Rectal smooth muscle tissue (tissue), 1 donor: ENCODE measurements at regions not wholly inside any gene's neighbourhood (a gene's known extent, or its start where the extent isn't known, plus 50 kb on each side); places are given as distances from the start of the nearest gene placed in this dataset.

Experiments used
- H3K27ac ChIP-seq: one replicate; pipeline ENCODE4 v1.7.0; 2013; ENCODE audit warnings: low read depth, low read length, inconsistent platforms
- H3K27me3 ChIP-seq: one replicate; pipeline ENCODE4 v1.7.0; 2013; ENCODE audit warnings: low read length; ENCODE audit not compliant: control insufficient read depth, insufficient read depth
- H3K36me3 ChIP-seq: one replicate; pipeline ENCODE4 v1.7.0; 2013; ENCODE audit warnings: low read length; ENCODE audit not compliant: control insufficient read depth, insufficient read depth
- H3K4me1 ChIP-seq: one replicate; pipeline ENCODE4 v1.7.0; 2013; ENCODE audit warnings: low read length; ENCODE audit not compliant: control insufficient read depth, insufficient read depth
- H3K4me3 ChIP-seq: one replicate; pipeline ENCODE4 v1.7.0; 2013; ENCODE audit warnings: low read length
- H3K9ac ChIP-seq: one replicate; pipeline ENCODE4 v1.7.0; 2013; ENCODE audit warnings: low read length

DNA sequence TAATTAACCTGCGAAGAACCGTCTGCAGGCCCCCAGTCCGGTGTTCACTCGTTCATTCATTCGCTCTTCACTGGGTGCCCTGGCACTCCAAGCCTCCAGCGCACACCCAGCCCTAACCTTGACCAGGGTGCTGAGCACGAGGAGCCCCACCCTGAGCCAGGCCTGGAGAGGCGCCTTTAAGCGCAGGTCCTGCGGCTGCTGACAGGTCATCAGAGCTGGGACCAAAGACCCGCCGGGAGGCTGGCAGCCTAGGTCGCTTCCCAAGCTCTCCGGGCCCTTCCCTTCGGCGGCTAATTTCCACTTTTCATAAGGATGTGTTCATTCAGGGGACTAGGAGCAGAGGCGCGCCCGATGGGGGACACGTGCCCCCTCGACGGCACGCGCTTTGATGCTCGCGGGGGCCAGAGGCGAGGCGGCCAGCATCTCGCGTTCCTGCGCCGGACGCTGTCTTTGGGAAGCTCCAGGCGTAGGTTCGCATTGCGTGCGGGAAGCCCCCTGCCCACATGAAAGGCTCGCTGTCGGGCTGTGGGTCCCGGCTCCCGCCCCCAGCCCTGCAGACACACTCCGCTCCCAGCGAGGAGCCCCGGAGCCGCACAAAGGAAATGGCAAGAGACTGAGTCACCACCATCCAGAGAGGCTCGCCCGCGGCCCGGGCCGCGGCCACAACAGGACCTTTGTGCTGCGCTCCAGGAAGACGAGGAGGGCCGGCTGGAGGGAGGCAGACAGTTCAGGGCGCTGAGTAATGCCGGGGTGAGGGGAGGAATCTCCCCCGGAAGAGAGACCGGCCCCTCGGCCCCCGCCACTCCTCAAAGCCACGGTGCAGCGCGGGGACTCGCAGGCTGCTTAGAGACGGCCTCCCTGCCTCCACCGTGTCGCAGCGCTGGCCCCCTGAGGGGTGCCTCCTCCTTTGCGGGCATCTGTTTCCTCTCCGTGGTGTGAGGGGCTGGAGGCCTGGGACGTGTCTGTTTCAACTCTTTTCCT lies 266.4 kb upstream of the HES1 start:
- Histone ChIP-seq H3K27ac (no peak overlapping the region), H3K4me1 (peaks cover 3% of the 10 kb centered on the region), H3K27me3 (no peaks in the 10 kb centered on the region), H3K4me3 (no peak overlapping the region), H3K36me3 (no peaks in the 10 kb centered on the region), H3K9ac (no peak overlapping the region)

DNA sequence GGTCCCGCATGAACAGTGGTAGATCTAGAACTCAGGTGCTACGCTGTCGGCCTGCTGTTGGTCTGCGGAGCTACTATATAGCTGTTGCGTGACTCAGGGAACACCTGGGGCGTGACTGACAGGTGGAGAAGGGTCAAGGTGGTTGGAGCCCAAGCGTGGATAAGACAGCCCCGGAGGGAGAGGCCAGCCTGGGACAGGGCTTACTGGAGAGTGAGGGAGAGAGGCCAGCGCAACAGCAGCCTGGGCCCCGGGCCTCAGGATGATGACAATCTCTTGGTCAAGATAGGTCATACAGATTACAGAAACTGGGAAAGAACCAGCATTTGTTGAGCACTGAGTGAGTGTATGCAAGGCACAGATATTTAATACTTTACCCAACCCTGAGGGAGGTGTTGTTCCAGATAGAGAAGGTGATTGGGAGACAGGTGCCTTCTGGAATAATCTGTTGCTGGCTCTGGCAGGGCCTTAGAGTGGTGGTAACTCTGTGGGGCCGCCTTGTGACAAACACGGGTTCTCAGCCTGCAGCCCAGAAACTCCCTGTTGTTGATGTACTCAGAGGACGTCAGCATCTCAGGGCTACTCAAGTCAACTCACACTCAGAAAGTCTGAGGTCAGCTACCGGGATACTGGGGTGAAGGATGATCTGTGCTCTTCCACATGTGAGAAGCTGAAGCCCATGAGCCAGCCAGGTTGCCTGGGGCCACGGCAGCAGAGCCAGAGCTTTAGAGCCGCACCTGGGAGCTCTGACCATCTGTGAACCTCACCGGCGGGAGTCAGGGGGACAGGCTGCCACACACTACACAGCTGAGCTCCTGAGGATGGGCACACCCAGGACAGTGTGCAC lies 265.4 kb upstream of the HES1 start:
- Histone ChIP-seq H3K4me3 (no peak overlapping the region), H3K36me3 (no peaks in the 10 kb centered on the region), H3K4me1 (peaks cover 3% of the 10 kb centered on the region), H3K27ac (no peak overlapping the region), H3K27me3 (no peaks in the 10 kb centered on the region), H3K9ac (no peak overlapping the region)

DNA sequence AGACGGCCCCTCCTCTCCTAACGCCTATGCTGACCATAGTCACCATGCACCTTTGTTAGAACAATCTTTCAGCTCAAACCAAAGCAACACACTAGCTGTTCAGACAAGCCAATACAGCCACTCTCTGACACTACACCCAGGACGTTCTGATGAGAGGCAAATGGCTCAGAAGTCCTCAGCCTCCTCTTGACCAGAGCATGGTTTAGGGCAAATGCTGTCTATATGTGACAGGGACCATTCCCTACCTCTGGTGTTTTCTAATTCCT lies 264.8 kb upstream of the HES1 start:
- H3K4me1 ChIP-seq = peaks cover 1% of the 10 kb centered on the region
- no peak overlapping the region for H3K9ac ChIP-seq
- H3K36me3 ChIP-seq = no peaks in the 10 kb centered on the region
- no peak overlapping the region for H3K27ac ChIP-seq
- no peaks in the 10 kb centered on the region for H3K27me3 ChIP-seq
- no peak overlapping the region for H3K4me3 ChIP-seq

DNA sequence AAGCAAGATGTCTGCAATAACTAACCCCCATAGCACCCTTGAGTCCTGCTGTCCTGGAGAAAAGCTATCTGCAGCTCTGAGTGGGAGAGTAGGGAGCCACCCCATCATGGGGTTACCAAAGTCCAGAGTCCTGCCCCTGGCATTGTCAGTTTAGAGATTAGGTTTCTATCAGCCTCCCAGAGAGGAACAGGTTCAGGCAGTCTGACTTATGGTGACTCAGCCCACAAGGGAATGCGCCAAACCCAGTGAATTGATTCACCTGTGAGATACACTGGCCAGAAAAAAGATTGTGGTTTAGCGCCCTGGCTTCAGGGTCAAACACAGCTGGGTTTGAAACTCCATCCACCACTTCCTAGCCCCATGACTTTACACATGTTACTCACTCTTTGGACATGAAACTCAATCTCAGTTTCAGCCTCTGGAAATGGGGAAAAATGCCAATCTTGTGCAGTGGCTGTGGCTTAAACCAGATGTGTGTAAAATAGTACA lies 263.6 kb upstream of the HES1 start:
- Histone ChIP-seq H3K36me3 (no peaks in the 10 kb centered on the region), H3K4me3 (no peak overlapping the region), H3K27ac (no peak overlapping the region), H3K27me3 (no peaks in the 10 kb centered on the region), H3K4me1 (no peaks in the 10 kb centered on the region), H3K9ac (no peak overlapping the region)

DNA sequence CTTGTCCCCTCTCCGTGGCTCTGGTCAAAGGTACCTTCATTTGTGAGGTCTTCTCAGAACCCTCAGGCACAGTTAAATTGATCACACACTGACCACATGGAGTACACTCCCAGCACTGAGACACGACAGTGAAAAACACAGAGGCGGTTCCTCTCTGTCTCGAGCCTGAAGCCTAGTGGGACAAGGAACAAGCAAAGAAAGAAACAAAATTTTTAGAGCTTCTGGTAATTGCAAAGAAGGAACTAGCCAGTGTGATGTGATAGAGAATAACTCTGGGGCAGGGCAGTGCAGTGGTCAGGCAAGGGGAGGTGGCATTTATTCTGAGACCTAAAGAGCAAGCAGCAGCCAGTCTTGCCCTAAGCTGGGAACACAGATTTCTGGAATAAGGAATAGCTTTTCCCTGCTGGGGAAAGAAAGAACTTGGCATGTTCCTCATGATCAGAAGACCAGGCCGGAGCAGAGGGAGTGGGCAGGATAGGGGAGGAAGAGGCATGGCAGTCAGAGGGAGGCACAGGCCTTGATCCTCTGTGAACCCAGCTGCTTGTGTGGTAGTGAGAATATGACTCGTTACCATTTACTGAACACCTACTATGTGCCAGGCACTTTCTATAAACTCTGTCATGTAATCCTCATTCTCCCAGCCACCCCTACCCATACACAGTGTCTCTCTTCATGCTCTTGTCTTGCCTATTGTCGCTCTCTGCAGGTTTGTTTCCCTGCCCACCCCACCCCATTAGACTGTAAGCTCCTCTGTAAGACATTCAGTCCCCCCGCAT lies 262.3 kb upstream of the HES1 start:
- no peaks in the 10 kb centered on the region for H3K4me1 ChIP-seq
- no peaks in the 10 kb centered on the region for H3K27me3 ChIP-seq
- no peak overlapping the region for H3K4me3 ChIP-seq
- no peak overlapping the region for H3K27ac ChIP-seq
- no peaks in the 10 kb centered on the region for H3K36me3 ChIP-seq
- H3K9ac ChIP-seq = no peak overlapping the region

DNA sequence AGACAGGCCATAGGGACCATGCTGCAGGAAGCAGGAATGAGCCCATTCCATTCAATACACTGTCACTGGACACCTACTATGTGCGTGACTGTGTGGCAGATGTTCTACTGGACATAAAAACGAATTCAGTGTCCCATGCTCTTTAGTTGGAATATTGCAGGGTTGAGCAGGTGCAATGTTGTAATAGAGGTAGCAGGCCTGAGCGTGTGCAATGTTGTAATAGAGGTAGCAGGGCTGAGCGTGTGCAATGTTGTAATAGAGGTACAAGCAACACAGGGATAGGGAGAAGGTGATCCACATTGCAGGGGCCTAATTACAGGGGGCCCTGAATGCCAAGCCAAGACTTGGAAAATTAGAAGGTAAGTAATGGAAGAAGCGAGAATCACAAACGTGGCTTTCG lies 261.4 kb upstream of the HES1 start:
- no peaks in the 10 kb centered on the region for H3K36me3 ChIP-seq
- H3K27ac ChIP-seq = no peak overlapping the region
- H3K4me1 ChIP-seq = no peaks in the 10 kb centered on the region
- H3K27me3 ChIP-seq = no peaks in the 10 kb centered on the region
- H3K4me3 ChIP-seq = no peak overlapping the region
- H3K9ac ChIP-seq = no peak overlapping the region

DNA sequence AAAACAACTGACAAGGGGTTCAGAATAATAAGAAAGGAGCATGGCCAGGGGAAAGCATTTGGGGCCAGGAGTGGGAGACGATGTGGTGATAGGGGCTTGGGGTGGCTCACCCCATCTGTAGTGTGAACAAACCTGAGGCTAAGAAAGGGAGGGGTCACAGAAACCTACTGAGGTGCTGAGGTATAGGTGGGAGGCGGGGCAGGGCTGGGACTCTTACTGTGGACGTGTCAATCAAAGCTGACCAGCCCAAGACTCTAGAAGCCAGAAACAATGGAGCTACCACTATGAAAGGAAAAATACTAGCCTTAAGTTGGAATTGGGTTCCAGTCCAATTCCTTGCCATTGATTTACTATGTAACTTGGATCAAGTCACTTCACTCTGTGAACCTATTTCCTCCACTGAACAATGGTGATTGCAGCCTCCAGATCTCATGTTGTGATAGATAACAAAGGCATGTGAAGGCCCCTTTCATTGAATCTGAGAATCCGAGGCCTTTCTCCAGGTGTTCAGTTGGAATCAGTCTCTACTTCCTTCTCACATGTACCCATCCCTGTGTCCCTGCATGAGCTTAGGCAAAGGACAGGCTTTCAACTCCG lies 260.9 kb upstream of the HES1 start:
- no peaks in the 10 kb centered on the region for H3K4me1 ChIP-seq
- H3K4me3 ChIP-seq = no peak overlapping the region
- no peak overlapping the region for H3K9ac ChIP-seq
- H3K36me3 ChIP-seq = no peaks in the 10 kb centered on the region
- no peaks in the 10 kb centered on the region for H3K27me3 ChIP-seq
- H3K27ac ChIP-seq = no peak overlapping the region

DNA sequence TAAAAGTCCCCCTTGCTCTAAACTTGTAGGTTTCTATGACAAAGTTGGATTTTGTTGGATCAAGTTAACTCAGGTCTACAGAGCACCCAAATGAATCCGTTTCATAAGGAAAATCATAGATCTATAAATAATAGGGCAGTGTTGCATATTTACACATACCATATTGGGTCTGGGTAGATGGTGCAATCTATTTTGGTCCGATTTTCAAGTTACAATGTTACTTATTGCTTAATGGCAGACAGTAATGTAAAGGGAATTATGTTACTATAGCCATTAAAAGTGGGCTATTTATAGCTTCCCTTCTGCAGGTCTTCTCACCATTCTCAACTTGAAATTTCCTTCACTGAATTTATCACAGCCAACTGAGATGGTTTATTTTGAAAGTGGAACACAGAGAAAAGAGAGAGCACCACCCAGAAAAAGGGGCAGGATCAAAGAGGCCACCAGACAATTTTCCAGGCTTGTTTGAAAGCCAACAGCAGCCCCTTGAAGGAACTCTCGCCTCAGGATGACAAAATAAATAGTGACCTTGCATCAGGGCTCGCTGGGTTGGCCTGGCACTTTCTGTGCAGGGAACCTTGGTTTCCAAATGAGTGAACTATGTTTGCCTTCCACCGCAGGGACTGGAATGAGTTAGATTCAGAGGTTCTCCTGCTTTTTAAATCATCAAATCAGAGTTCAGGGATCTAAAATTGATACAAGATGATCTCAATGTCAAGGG lies 260.2 kb upstream of the HES1 start:
- Histone ChIP-seq H3K4me3 (no peak overlapping the region), H3K27ac (no peak overlapping the region), H3K27me3 (no peaks in the 10 kb centered on the region), H3K4me1 (no peaks in the 10 kb centered on the region), H3K9ac (no peak overlapping the region), H3K36me3 (no peaks in the 10 kb centered on the region)

DNA sequence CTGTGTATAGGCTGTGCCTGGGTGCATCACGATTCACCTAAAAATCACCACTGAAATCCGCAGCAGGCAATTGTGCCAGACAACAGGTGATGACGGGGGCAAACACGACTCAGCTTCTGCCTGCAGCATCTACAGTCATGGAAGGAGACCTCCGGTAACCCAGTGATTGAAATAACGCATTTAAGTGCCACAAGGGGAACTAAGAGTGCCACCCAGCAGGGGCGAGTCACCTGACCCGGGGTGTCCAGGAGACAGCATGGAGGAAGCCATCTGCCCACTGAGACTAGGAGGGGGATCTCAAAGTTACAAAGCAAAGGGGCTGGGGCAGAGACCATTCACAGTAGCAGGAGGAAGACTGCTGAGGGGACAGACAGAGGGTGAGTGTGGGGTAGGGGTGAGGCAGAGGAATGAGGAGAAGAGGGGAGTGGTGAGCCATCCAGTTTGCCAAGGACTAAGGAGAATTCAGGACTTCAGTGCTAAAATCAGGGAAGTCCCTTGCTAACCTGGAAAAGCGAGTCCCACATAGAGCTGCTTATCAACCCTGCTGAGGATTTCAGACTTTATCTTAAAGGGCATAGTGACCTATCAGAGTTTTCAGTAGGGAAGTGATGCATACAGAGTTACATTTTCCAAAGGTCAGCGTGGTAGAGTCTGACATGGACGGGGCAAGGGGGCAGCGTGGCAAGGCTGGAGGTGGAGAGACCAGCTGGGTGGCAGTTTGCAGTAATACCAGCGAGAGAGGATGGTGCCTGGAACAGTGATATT lies 256.7 kb upstream of the HES1 start:
- H3K9ac ChIP-seq = no peak overlapping the region
- no peaks in the 10 kb centered on the region for H3K27me3 ChIP-seq
- no peak overlapping the region for H3K4me3 ChIP-seq
- no peaks in the 10 kb centered on the region for H3K36me3 ChIP-seq
- H3K4me1 ChIP-seq = no peaks in the 10 kb centered on the region
- no peak overlapping the region for H3K27ac ChIP-seq

DNA sequence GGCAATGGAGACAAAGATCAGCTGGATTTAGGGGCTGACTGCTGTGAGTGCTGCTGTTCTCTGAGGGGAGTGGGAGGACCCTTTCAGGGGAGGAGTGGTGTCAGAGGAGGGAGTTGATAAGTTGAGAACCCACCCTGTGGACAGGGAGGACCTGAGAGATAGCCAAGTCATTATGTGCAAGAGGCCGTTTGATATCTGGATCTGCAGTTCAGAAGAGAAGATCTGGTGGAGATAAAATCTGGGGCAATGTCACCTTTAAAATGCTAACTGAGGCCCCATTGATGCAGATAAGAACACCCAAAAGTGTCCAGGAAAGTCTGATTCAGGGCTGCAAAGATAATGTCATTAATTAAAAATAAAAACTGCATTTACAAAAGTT lies 256.1 kb upstream of the HES1 start:
- Histone ChIP-seq H3K4me1 (no peaks in the 10 kb centered on the region), H3K9ac (no peak overlapping the region), H3K27ac (no peak overlapping the region), H3K36me3 (no peaks in the 10 kb centered on the region), H3K27me3 (no peaks in the 10 kb centered on the region), H3K4me3 (no peak overlapping the region)

DNA sequence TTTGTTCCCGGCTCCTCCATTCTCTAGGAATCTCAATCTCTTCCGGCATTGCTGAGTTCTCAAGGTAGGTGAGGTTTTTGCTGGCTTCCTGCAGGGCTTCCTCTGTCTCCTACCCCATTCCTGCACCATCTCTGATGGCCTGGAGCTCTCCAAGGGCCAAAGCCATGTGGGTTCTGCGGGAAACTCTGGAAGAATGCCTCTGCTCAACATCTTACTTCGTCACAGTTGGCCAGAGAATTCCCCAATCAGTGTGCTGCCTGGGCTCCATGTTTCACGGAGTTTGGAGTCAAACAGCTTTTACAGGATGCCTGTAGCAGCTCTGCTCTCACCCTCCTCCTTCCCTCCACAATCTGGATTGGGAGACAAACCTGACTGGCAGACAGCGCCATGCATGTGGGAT lies 253.9 kb upstream of the HES1 start:
- no peaks in the 10 kb centered on the region for H3K36me3 ChIP-seq
- H3K27me3 ChIP-seq = no peaks in the 10 kb centered on the region
- no peaks in the 10 kb centered on the region for H3K4me1 ChIP-seq
- no peak overlapping the region for H3K27ac ChIP-seq
- H3K9ac ChIP-seq = no peak overlapping the region
- no peak overlapping the region for H3K4me3 ChIP-seq
